Vagina (tissue), 2 donors: ENCODE measurements at regions not wholly inside any gene's neighbourhood (a gene's known extent, or its start where the extent isn't known, plus 50 kb on each side); places are given as distances from the start of the nearest gene placed in this dataset.

Experiments
- POLR2A ChIP-seq, 2 donors: fragments of 450-650 bp; IDR thresholded peaks; one replicate each; pipeline ENCODE4 v1.6.1; 2017; ENCODE audit warnings: antibody characterized with exemption in 2 of 2, mild to moderate bottlenecking in 2 of 2, moderate library complexity in 2 of 2
- POLR2AphosphoS5 ChIP-seq, 2 donors: sonication (generic); formaldehyde crosslinking; IDR thresholded peaks; one replicate each; pipeline ENCODE4 v1.9.0; 2017; ENCODE audit warnings: antibody characterized with exemption in 2 of 2, mild to moderate bottlenecking in 2 of 2, low read depth in 1 of 2; ENCODE audit not compliant: insufficient read depth in 1 of 2
- TF ChIP-seq, protein P1 (sequence below), 3 experiments: fragments of 450-650 bp in 2 of 3; fragments of 200-600 bp in 1 of 3; sonication (generic) in 1 of 3; IDR thresholded peaks; one replicate each; pipeline ENCODE4 v1.5.1; 2017 to 2019; ENCODE audit warnings: antibody characterized with exemption in 3 of 3, mild to moderate bottlenecking in 2 of 3, moderate library complexity in 2 of 3

DNA sequence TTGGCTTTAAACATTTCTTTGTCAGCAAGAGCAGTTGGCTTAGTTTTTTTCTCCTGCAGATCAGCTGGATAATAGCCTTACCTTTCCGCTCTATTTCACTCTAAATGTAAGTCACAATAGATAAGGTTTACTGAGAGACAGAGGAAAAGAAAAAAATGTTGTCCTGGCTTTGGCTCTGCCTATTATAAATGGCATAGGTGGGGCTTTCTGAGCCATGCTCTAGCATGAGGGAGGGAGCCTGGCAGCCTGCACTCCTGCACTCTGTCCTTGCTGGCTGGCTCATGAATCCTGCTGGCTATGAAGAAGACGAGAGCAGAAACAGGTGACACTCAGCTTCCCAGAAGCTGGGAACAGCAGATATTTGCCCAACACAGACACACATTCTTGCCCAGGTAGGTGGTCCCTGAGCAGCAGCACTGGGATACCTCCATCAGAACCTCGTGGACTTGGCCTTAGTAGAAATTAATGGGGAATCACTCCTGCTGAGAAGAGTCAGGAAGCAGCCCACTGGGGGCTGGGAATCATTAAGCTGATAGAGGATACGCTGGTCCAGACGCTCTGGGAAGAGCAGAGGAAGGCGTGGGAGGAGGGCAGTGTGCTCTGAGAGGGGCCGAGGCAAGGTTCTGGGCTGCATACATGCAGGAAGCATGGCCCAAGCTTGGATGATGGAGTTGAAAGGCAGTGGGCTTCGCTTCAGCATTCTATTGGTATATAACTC is 514.4 kb upstream of the HS6ST1 start:
- TF ChIP-seq POLR2A (IDR thresholded peaks at IDR 0.05) (no peak), POLR2AphosphoS5 (IDR thresholded peaks at IDR 0.05; ENCODE audit: insufficient read depth in 1 of 2, low read depth in 1 of 2) (no peak)
- TF ChIP-seq, protein P1, sequence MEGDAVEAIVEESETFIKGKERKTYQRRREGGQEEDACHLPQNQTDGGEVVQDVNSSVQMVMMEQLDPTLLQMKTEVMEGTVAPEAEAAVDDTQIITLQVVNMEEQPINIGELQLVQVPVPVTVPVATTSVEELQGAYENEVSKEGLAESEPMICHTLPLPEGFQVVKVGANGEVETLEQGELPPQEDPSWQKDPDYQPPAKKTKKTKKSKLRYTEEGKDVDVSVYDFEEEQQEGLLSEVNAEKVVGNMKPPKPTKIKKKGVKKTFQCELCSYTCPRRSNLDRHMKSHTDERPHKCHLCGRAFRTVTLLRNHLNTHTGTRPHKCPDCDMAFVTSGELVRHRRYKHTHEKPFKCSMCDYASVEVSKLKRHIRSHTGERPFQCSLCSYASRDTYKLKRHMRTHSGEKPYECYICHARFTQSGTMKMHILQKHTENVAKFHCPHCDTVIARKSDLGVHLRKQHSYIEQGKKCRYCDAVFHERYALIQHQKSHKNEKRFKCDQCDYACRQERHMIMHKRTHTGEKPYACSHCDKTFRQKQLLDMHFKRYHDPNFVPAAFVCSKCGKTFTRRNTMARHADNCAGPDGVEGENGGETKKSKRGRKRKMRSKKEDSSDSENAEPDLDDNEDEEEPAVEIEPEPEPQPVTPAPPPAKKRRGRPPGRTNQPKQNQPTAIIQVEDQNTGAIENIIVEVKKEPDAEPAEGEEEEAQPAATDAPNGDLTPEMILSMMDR (IDR thresholded peaks at IDR 0.05): no peak
